Aorta (tissue), 5 donors: ENCODE measurements at regions not wholly inside any gene's neighbourhood (a gene's known extent, or its start where the extent isn't known, plus 50 kb on each side); places are given as distances from the start of the nearest gene placed in this dataset.

ENCODE experiments used
- ATAC-seq: fragments of 200-7000 bp; cut with Tn5 transposase; one replicate; pipeline ENCODE4 v1.9.1; 2022; ENCODE audit warnings: moderate library complexity; ENCODE audit not compliant: low FRiP score
- DNase-seq, 2 donors: peaks; one replicate each; pipeline ENCODE4 v3.0.0-alpha.2; 2020
- H3K27ac ChIP-seq, 2 donors: one replicate each; pipeline ENCODE4 v1.5.1; 2013; ENCODE audit warnings: low read length in 2 of 2, mild to moderate bottlenecking in 2 of 2, moderate library complexity in 2 of 2, control low read depth in 1 of 2, inconsistent platforms in 1 of 2, low read depth in 1 of 2
- H3K27me3 ChIP-seq, 2 donors: one replicate each; pipeline ENCODE4 v1.6.1; 2013; ENCODE audit warnings: control low read depth in 1 of 2, low read length in 1 of 2, mild to moderate bottlenecking in 1 of 2, moderate library complexity in 1 of 2; ENCODE audit not compliant: insufficient read depth in 2 of 2, control insufficient read depth in 1 of 2
- H3K36me3 ChIP-seq, 2 donors: one replicate each; pipeline ENCODE4 v1.6.1; 2013; ENCODE audit warnings: control low read depth in 1 of 2, low read length in 1 of 2, mild to moderate bottlenecking in 1 of 2; ENCODE audit not compliant: insufficient read depth in 2 of 2, control insufficient read depth in 1 of 2
- H3K4me1 ChIP-seq, 2 donors: one replicate each; pipeline ENCODE4 v1.6.1; 2013; ENCODE audit warnings: low read length in 2 of 2, control low read depth in 1 of 2, mild to moderate bottlenecking in 1 of 2, moderate library complexity in 1 of 2; ENCODE audit not compliant: insufficient read depth in 2 of 2, control insufficient read depth in 1 of 2
- H3K4me3 ChIP-seq, 2 donors: one replicate each; pipeline ENCODE4 v1.5.1; 2013; ENCODE audit warnings: low read length in 2 of 2, control low read depth in 1 of 2, mild to moderate bottlenecking in 1 of 2
- H3K9me3 ChIP-seq: one replicate; pipeline ENCODE4 v1.6.1; 2013; ENCODE audit warnings: mild to moderate bottlenecking, low read length; ENCODE audit not compliant: control insufficient read depth
- WGBS, 2 donors: extraction: QIAGEN DNeasy Blood & Tissue Kit; methylation state at CpG; one replicate each; pipeline ENCODE4 v1.1.7; 2013; 5-methylcytosine and 5-hydroxymethylcytosine counted together
- intact Hi-C, 2 donors: fragments of 100-400 bp; cut with DNase I; formaldehyde crosslinking; loops; one replicate each; pipeline versions ENCODE4 v1.14.2 to v1.15.0; 2022
- donor health status: healthy with polysubstance abuse.
- donor health status: Bipolar disorder and iron deficiency.
- donor health status: DM: no; HTN: no; CAD: no.
- donor health status: DM: no; HTN: no; CAD: no.
- donor health status: DM: yes; HTN: yes; CAD: no.

DNA sequence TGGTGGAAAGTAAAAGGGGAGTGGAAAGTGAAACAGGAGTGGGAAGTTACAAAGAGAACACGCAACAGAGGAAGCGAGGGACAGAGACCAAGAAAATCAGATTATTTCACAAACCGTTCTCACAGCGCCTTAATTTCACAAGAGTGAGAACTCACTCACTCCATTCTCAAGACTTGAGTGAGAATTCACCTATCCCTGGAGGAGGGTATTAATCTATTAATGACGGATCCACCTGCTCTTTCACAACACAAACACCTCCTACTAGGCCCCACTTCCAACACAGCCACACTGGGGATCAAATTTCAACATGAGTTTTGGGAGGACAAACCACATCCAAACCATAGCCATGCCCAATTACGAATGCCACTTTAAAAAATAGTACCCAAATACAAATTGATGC, 297.6 kb downstream of the GPAM start:
- no peak overlapping the region for H3K4me3 ChIP-seq
- intact Hi-C loops = no loop called here
- no peak for DNase-seq
- no peak overlapping the region for H3K27ac ChIP-seq
- H3K36me3 ChIP-seq = no peaks in the 10 kb centered on the region
- ATAC-seq = no peak
- H3K27me3 ChIP-seq = peaks cover 0 to 1% of the 10 kb centered on the region in 2 donors
- peaks cover 5% of the 10 kb centered on the region for H3K9me3 ChIP-seq
- H3K4me1 ChIP-seq = no peaks in the 10 kb centered on the region
- WGBS, 2 donors = 82 to 83% methylated on average over 6 of the region's 6 CpGs

DNA sequence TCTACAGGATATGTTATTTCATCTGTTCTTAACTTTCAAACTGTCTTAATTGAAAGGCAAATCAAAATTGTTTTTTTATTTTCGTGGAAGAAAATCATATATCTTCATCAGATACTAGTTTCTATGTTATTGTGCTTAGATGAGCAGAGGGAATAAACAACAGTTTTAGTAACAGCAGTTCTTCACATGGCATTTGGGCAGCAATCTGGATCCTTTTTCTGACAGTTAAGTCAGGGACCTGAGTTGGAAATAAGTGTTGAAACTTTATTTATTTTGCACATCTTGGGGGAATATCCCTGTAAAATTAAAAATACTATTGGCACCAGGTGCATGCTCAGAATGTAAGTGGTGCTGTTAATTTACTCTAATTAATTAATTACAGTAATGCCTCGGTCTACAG, 296.3 kb downstream of the GPAM start:
- ATAC-seq (no peak), DNase-seq (no peak)
- H3K36me3 ChIP-seq = no peaks in the 10 kb centered on the region
- H3K27me3 ChIP-seq = peaks cover 0 to 1% of the 10 kb centered on the region in 2 donors
- intact Hi-C loops = no loop called here
- no peak overlapping the region for H3K27ac ChIP-seq
- peaks cover 5% of the 10 kb centered on the region for H3K9me3 ChIP-seq
- no peaks in the 10 kb centered on the region for H3K4me1 ChIP-seq
- WGBS, 2 donors = 57 to 63% methylated on average over 2 of the region's 2 CpGs
- H3K4me3 ChIP-seq = no peak overlapping the region

- 42 to 50% methylated on average over 3 of the region's 3 CpGs for WGBS, 2 donors
- no peak for ATAC-seq
- no peak overlapping the region for H3K4me3 ChIP-seq
- no peaks in the 10 kb centered on the region for H3K36me3 ChIP-seq
- H3K27me3 ChIP-seq = peaks cover 0 to 1% of the 10 kb centered on the region in 2 donors
- intact Hi-C loops = no loop called here
- no peak overlapping the region for H3K27ac ChIP-seq
- DNase-seq = no peak
- H3K9me3 ChIP-seq = peaks cover 5% of the 10 kb centered on the region
- H3K4me1 ChIP-seq = no peaks in the 10 kb centered on the region
Measured at GRCh38 chr10:111890046-111890445, 293.5 kb downstream of the GPAM start.

DNA sequence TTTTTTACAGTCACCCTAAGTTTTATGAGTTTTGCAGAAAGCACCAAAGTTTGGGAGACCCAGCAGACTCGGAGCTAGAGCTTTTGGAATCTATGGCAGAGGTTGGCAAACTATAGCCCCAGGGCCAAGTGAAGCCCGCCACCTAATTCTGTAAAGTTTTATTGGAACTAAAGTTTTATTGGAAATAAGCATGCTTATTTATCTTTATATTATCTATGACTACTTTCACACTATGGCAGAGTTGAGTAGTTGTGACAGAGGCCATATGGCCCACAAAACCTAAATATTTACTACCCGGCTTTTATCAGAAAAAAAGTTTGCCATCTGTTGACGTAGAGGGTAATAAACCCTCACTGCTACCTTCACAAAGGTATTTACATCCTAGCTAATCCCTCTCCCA, 267.6 kb downstream of the GPAM start:
- H3K9me3 ChIP-seq = peaks cover 1% of the 10 kb centered on the region
- H3K4me3 ChIP-seq = no peak overlapping the region
- intact Hi-C loops = no loop called here
- H3K27ac ChIP-seq = no peak overlapping the region
- H3K36me3 ChIP-seq = no peaks in the 10 kb centered on the region
- H3K27me3 ChIP-seq = no peaks in the 10 kb centered on the region
- no peaks in the 10 kb centered on the region for H3K4me1 ChIP-seq
- DNase-seq (no peak), ATAC-seq (no peak)
- 35 to 47% methylated on average over 4 of the region's 4 CpGs for WGBS, 2 donors

GRCh38 chr10:111921821-111922220, 261.7 kb downstream of the GPAM start:
- H3K9me3 ChIP-seq = peaks cover 1% of the 10 kb centered on the region
- DNase-seq = no peak
- no peak overlapping the region for H3K4me3 ChIP-seq
- no peak overlapping the region for H3K27ac ChIP-seq
- intact Hi-C loops = no loop called here
- ATAC-seq = no peak
- 79 to 89% methylated on average over 2 of the region's 2 CpGs for WGBS, 2 donors
- H3K4me1 ChIP-seq = no peaks in the 10 kb centered on the region
- H3K36me3 ChIP-seq = no peaks in the 10 kb centered on the region
- H3K27me3 ChIP-seq = no peaks in the 10 kb centered on the region

DNA sequence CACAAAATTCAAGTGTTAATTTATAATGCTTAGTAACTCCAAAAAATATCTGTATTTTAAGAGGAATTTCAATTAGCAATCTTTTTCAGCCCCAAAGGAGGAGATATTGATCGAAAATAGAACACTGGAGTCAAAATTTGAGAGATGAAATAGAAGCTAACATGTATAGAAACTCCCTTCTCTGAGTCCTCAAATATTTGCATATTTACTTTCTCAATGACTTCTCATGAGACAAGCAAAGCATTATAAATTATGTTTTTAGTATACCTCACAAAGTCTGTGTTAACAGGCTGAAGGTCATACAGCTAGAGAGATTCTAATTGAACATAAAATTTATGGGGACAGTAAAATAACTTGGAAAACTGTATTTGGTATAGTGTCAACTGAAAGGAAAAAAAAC, 260.5 kb downstream of the GPAM start:
- intact Hi-C loops = no loop called here

GRCh38 chr10:111926286-111926685, 257.3 kb downstream of the GPAM start:
- Histone ChIP-seq H3K4me1 (no peaks in the 10 kb centered on the region), H3K27ac (no peak overlapping the region), H3K36me3 (no peaks in the 10 kb centered on the region), H3K4me3 (no peak overlapping the region), H3K27me3 (no peaks in the 10 kb centered on the region), H3K9me3 (peaks cover 2% of the 10 kb centered on the region)
- 76 to 78% methylated on average over 6 of the region's 6 CpGs for WGBS, 2 donors
- no peak for ATAC-seq
- intact Hi-C loops = no loop called here
- DNase-seq = no peak

More for the DNA sequence above, 260.5 kb downstream of the GPAM start:
- H3K27ac ChIP-seq = no peak overlapping the region
- 63 to 68% methylated on average over 1 of the region's 1 CpG for WGBS, 2 donors
- H3K36me3 ChIP-seq = no peaks in the 10 kb centered on the region
- no peak overlapping the region for H3K4me3 ChIP-seq
- DNase-seq (no peak), ATAC-seq (no peak)
- H3K4me1 ChIP-seq = no peaks in the 10 kb centered on the region
- H3K9me3 ChIP-seq = no peaks in the 10 kb centered on the region
- no peaks in the 10 kb centered on the region for H3K27me3 ChIP-seq

DNA sequence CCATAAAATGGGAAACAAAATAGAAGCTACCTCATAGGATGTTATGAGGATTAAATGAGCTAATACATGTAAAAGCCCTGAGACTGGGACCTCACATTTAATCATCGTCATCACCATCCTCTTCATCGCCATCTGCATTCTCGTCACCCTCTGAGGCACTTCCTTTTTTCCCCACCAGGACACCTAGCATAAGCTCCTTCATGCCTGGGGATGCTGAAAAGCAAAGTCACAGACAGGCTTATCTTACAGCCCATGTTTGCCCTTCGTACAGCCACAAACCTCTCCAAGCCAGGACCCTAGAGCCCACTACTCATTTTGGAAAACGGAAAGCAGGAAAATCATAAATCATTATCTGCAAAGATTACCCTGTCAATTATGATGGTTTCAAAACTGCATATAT, 249.6 kb downstream of the GPAM start:
- intact Hi-C loops = no loop called here
- Histone ChIP-seq H3K27ac (no peak overlapping the region), H3K4me1 (no peaks in the 10 kb centered on the region), H3K36me3 (no peaks in the 10 kb centered on the region), H3K4me3 (no peak overlapping the region), H3K27me3 (peaks cover 0 to 2% of the 10 kb centered on the region in 2 donors), H3K9me3 (peaks cover 2% of the 10 kb centered on the region)
- 68 to 73% methylated on average over 5 of the region's 5 CpGs for WGBS, 2 donors
- ATAC-seq (no peak), DNase-seq (no peak)

DNA sequence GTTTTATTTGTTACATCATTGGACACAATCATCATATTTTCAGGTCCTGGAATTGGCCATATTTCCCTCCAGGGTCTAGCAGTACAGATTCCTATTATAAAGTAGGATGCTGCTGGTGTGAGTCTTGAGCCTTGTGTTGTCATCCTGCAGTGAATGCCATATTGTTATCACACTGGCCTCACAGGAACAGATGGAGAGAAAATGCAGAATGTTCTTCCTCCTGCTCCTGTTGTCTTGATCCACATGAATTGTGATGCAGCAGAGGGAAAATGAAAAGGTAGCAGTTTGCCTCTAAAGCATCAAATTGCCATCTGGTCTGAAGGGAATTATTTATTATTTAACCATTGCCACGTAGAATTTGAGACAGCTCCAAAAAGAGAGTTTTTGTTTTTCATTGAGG, 248.6 kb downstream of the GPAM start:
- no peak for ATAC-seq
- intact Hi-C loops = no loop called here

More for the DNA sequence above, 248.6 kb downstream of the GPAM start:
- Histone ChIP-seq H3K36me3 (no peaks in the 10 kb centered on the region), H3K4me3 (no peak overlapping the region), H3K27me3 (peaks cover 0 to 2% of the 10 kb centered on the region in 2 donors), H3K9me3 (no peaks in the 10 kb centered on the region), H3K27ac (no peak overlapping the region), H3K4me1 (no peaks in the 10 kb centered on the region)
- no peak for DNase-seq
- 68 to 70% methylated on average over 1 of the region's 1 CpG for WGBS, 2 donors
